ENCODE measurements at regions not wholly inside any gene's neighbourhood (a gene's known extent, or its start where the extent isn't known, plus 50 kb on each side); places are given as distances from the start of the nearest gene placed in this dataset.

- no peak for TF ChIP-seq POLR2A (IDR thresholded peaks at IDR 0.05)
- TF ChIP-seq CTCF (IDR thresholded peaks at IDR 0.05) = no peak
These were observed 200.5 kb upstream of the GULP1 start for GRCh38 chr2:188091220-188091619.

Measured in stomach (tissue), 4 donors.